H9 (cell line): ENCODE measurements at regions not wholly inside any gene's neighbourhood (a gene's known extent, or its start where the extent isn't known, plus 50 kb on each side); places are given as distances from the start of the nearest gene placed in this dataset.

ENCODE experiments used
- DNase-seq: peaks from one replicate; pipeline ENCODE4 v3.0.0-alpha.2; 2017
- H2AFZ ChIP-seq: one replicate; pipeline ENCODE4 v1.6.1; 2013; ENCODE audit warnings: mild to moderate bottlenecking, low read length, control low read depth, moderate library complexity
- H2AK5ac ChIP-seq: 2 replicates; pipeline ENCODE4 v1.6.1; 2013; ENCODE audit warnings: low read length, control low read depth, mixed read lengths; ENCODE audit not compliant: insufficient read length
- H2BK120ac ChIP-seq: one replicate; pipeline ENCODE4 v1.6.1; 2013; ENCODE audit warnings: low read depth, mild to moderate bottlenecking, low read length, control low read depth, inconsistent platforms; ENCODE audit not compliant: poor library complexity, severe bottlenecking
- H2BK12ac ChIP-seq: 2 replicates; pipeline ENCODE4 v1.6.1; 2013; ENCODE audit warnings: low read length, control low read depth, mixed read lengths, low read depth; ENCODE audit not compliant: insufficient read length
- H2BK15ac ChIP-seq: 2 replicates; pipeline ENCODE4 v1.6.1; 2013; ENCODE audit warnings: low read depth, low read length, control low read depth
- H2BK20ac ChIP-seq: one replicate; pipeline ENCODE4 v1.6.1; 2013; ENCODE audit warnings: low read depth, mild to moderate bottlenecking, low read length, control low read depth, inconsistent platforms; ENCODE audit not compliant: poor library complexity, severe bottlenecking
- H2BK5ac ChIP-seq: 2 replicates; pipeline ENCODE4 v1.6.1; 2013; ENCODE audit warnings: low read length, control low read depth, mixed read lengths; ENCODE audit not compliant: insufficient read length
- H3K14ac ChIP-seq: 2 replicates; pipeline ENCODE4 v1.6.1; 2013; ENCODE audit warnings: low read length, control low read depth; ENCODE audit not compliant: insufficient read depth
- H3K18ac ChIP-seq: 2 replicates; pipeline ENCODE4 v1.6.1; 2013; ENCODE audit warnings: low read depth, mild to moderate bottlenecking, mixed read lengths, low read length, control low read depth; ENCODE audit not compliant: insufficient read length
- H3K23ac ChIP-seq: 2 replicates; pipeline ENCODE4 v1.6.1; 2013; ENCODE audit warnings: low read length, control low read depth, mixed read lengths, low read depth; ENCODE audit not compliant: insufficient read length
- H3K23me2 ChIP-seq: 2 replicates; pipeline ENCODE4 v1.6.1; 2013; ENCODE audit warnings: low read depth, mild to moderate bottlenecking, mixed read lengths, low read length, control low read depth; ENCODE audit not compliant: insufficient read length, poor library complexity, severe bottlenecking
- H3K27ac ChIP-seq: 2 replicates; pipeline ENCODE4 v1.5.1; 2013; ENCODE audit warnings: low read length, control low read depth, mixed read lengths, low read depth; ENCODE audit not compliant: insufficient read length
- H3K27me3 ChIP-seq: 2 replicates; pipeline ENCODE4 v1.6.1; 2013; ENCODE audit warnings: low read length, control low read depth, inconsistent platforms; ENCODE audit not compliant: insufficient read depth
- H3K4ac ChIP-seq: 2 replicates; pipeline ENCODE4 v1.6.1; 2013; ENCODE audit warnings: low read depth, mild to moderate bottlenecking, control low read depth, inconsistent platforms, low read length, moderate library complexity
- H3K4me1 ChIP-seq: 2 replicates; pipeline ENCODE4 v1.6.1; 2013; ENCODE audit warnings: low read length, control low read depth, inconsistent platforms; ENCODE audit not compliant: insufficient read depth
- H3K4me2 ChIP-seq: 2 replicates; pipeline ENCODE4 v1.6.1; 2013; ENCODE audit warnings: low read length, control low read depth, mixed read lengths; ENCODE audit not compliant: insufficient read length, insufficient read depth
- H3K56ac ChIP-seq: 2 replicates; pipeline ENCODE4 v1.6.1; 2013; ENCODE audit warnings: low read depth, mild to moderate bottlenecking, mixed read lengths, low read length, control low read depth; ENCODE audit not compliant: insufficient read length
- H3K79me1 ChIP-seq: 2 replicates; pipeline ENCODE4 v1.6.1; 2013; ENCODE audit warnings: low read depth, mild to moderate bottlenecking, moderate library complexity, low read length, control low read depth, inconsistent platforms; ENCODE audit not compliant: insufficient read depth, poor library complexity, severe bottlenecking
- H3K79me2 ChIP-seq: 2 replicates; pipeline ENCODE4 v1.6.1; 2013; ENCODE audit warnings: low read length, control low read depth, inconsistent platforms; ENCODE audit not compliant: insufficient read depth
- H3K9ac ChIP-seq: 2 replicates; pipeline ENCODE4 v1.6.1; 2013; ENCODE audit warnings: low read length, control low read depth, mixed read lengths; ENCODE audit not compliant: insufficient read length; ENCODE audit errors: extremely low read depth
- H3K9me3 ChIP-seq: one replicate; pipeline ENCODE4 v1.6.1; 2013; ENCODE audit warnings: low read depth, low read length, inconsistent platforms; ENCODE audit not compliant: control insufficient read depth
- H3T11ph ChIP-seq: one replicate; pipeline ENCODE4 v1.6.1; 2013; ENCODE audit warnings: mild to moderate bottlenecking, low read length, control low read depth, inconsistent platforms
- H4K20me1 ChIP-seq: one replicate; pipeline ENCODE4 v1.6.1; 2013; ENCODE audit not compliant: control insufficient read depth, insufficient read length, insufficient read depth
- H4K5ac ChIP-seq: 2 replicates; pipeline ENCODE4 v1.6.1; 2013; ENCODE audit warnings: low read depth, mild to moderate bottlenecking, mixed read lengths, low read length, control low read depth; ENCODE audit not compliant: insufficient read length
- H4K8ac ChIP-seq: replicated peaks from 2 replicates; pipeline ENCODE4 v1.6.1; 2013; ENCODE audit warnings: low read length, control low read depth, mixed read lengths, low read depth; ENCODE audit not compliant: insufficient read length
- H4K91ac ChIP-seq: 2 replicates; pipeline ENCODE4 v1.6.1; 2013; ENCODE audit warnings: low read depth, mild to moderate bottlenecking, moderate library complexity, mixed read lengths, low read length, control low read depth; ENCODE audit not compliant: insufficient read length
- H3K27ac Mint-ChIP-seq, 3 experiments: 2 replicates in 2 of 3; 3 replicates in 1 of 3; pipeline ENCODE4 v1.8.0; 2020 to 2021; ENCODE audit warnings: mixed read lengths in 3 of 3, mild to moderate bottlenecking in 1 of 3, moderate library complexity in 1 of 3
- H3K27me3 Mint-ChIP-seq: 2 replicates; pipeline ENCODE4 v1.8.0; 2021; ENCODE audit warnings: low read depth, mild to moderate bottlenecking, moderate library complexity, mixed read lengths
- H3K36me3 Mint-ChIP-seq, 3 experiments: 2 replicates in 2 of 3; 3 replicates in 1 of 3; pipeline ENCODE4 v1.8.0; 2020 to 2021; ENCODE audit warnings: low read depth in 3 of 3, mixed read lengths in 3 of 3; ENCODE audit not compliant: insufficient read depth in 1 of 3
- H3K4me1 Mint-ChIP-seq, 2 experiments: 2 replicates each; pipeline ENCODE4 v1.8.0; 2020; ENCODE audit warnings: mixed read lengths in 2 of 2
- H3K4me3 Mint-ChIP-seq, 2 experiments: 2 replicates in 1 of 2; 3 replicates in 1 of 2; pipeline ENCODE4 v1.8.0; 2020 to 2021; ENCODE audit warnings: mild to moderate bottlenecking in 2 of 2, mixed read lengths in 2 of 2, moderate library complexity in 1 of 2
- H3K9me3 Mint-ChIP-seq, 2 experiments: 2 replicates in 1 of 2; 3 replicates in 1 of 2; pipeline ENCODE4 v1.8.0; 2020; ENCODE audit warnings: mild to moderate bottlenecking in 2 of 2, mixed read lengths in 2 of 2, moderate library complexity in 1 of 2
- WGBS: extraction: QIAGEN DNeasy Blood & Tissue Kit; methylation state at CpG from one replicate; pipeline ENCODE4 v1.1.7; 2013; ENCODE audit warnings: missing lambda C conversion rate, low lambda C conversion rate, mixed read lengths; ENCODE audit not compliant: insufficient read length; ENCODE audit errors: extremely low coverage; 5-methylcytosine and 5-hydroxymethylcytosine counted together
- TF ChIP-seq, protein P1 (sequence below): fragments of 200-600 bp; sonication (generic); conservative IDR thresholded peaks from 3 replicates; pipeline ENCODE4 v1.8.0; 2021; ENCODE audit warnings: antibody characterized with exemption, mild to moderate bottlenecking

DNA sequence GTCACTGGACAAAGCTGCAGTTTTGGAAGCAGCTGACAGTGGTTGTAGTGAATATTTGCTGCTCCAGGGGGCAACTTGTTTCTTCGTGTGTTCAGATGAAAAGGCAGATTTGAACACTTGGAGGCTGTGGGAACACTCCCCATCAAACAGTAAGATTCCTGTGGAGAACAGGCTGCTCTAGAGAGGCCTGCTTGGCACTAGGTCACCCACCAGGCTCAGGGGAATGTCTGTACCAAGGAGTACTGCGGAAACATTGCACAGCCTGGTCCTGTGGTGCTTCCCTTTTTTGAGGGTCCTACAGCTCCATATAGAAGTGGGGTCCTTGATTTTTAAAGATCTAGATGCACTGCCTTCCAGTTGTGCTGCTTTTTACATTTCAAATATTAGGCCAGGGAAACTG is 97.5 kb downstream of the CXCL12 start:
- H3T11ph ChIP-seq = no peak overlapping the region
- no peak overlapping the region for H3K56ac ChIP-seq
- no peak overlapping the region for H4K91ac ChIP-seq
- Mint-ChIP-seq H3K4me3 (no peak overlapping the region), H3K9me3 (no peaks in the 10 kb centered on the region), H3K27ac (peak overlapping the region in 1 of 3 experiments; percentile 21; a peak in 1 of 7 replicates), H3K27me3 (no peaks in the 10 kb centered on the region), H3K4me1 (peaks cover 29 to 35% of the 10 kb centered on the region in 2 experiments), H3K36me3 (no peaks in the 10 kb centered on the region)
- no peak overlapping the region for H3K27ac ChIP-seq
- H3K4me2 ChIP-seq = no peak overlapping the region
- H2BK120ac ChIP-seq = no peak overlapping the region
- WGBS = no CpG with 5 or more reads among the region's 2 CpGs
- H3K23ac ChIP-seq = no peak overlapping the region
- no peaks in the 10 kb centered on the region for H3K9me3 ChIP-seq
- no peak overlapping the region for H4K5ac ChIP-seq
- no peak overlapping the region for H2AFZ ChIP-seq
- H4K8ac ChIP-seq = no peak overlapping the region
- H2BK20ac ChIP-seq = no peak overlapping the region
- H3K9ac ChIP-seq = no peak overlapping the region
- DNase-seq = no peak
- H2BK15ac ChIP-seq = no peak overlapping the region
- no peaks in the 10 kb centered on the region for H4K20me1 ChIP-seq
- no peaks in the 10 kb centered on the region for H3K79me2 ChIP-seq
- H3K14ac ChIP-seq = no peak overlapping the region
- H2AK5ac ChIP-seq = no peak overlapping the region
- TF ChIP-seq, protein P1, sequence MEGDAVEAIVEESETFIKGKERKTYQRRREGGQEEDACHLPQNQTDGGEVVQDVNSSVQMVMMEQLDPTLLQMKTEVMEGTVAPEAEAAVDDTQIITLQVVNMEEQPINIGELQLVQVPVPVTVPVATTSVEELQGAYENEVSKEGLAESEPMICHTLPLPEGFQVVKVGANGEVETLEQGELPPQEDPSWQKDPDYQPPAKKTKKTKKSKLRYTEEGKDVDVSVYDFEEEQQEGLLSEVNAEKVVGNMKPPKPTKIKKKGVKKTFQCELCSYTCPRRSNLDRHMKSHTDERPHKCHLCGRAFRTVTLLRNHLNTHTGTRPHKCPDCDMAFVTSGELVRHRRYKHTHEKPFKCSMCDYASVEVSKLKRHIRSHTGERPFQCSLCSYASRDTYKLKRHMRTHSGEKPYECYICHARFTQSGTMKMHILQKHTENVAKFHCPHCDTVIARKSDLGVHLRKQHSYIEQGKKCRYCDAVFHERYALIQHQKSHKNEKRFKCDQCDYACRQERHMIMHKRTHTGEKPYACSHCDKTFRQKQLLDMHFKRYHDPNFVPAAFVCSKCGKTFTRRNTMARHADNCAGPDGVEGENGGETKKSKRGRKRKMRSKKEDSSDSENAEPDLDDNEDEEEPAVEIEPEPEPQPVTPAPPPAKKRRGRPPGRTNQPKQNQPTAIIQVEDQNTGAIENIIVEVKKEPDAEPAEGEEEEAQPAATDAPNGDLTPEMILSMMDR = no peak
- no peak overlapping the region for H3K4ac ChIP-seq
- no peak overlapping the region for H2BK12ac ChIP-seq
- no peaks in the 10 kb centered on the region; the same call in 1 of the 2 replicates for H3K27me3 ChIP-seq
- no peaks in the 10 kb centered on the region for H3K23me2 ChIP-seq
- no peaks in the 10 kb centered on the region for H3K79me1 ChIP-seq
- H3K18ac ChIP-seq = no peak overlapping the region
- no peaks in the 10 kb centered on the region for H3K4me1 ChIP-seq
- H2BK5ac ChIP-seq = no peak overlapping the region
